ENCODE measurements at regions not wholly inside any gene's neighbourhood (a gene's known extent, or its start where the extent isn't known, plus 50 kb on each side); places are given as distances from the start of the nearest gene placed in this dataset.

GRCh38 chr6:90397929-90398674, 101.5 kb upstream of the BACH2 start:
- TF ChIP-seq POLR2AphosphoS5 (IDR thresholded peaks at IDR 0.05; ENCODE audit: low read depth, low read length) (no peak), TAF1 (IDR thresholded peaks at IDR 0.05; ENCODE audit: borderline replicate concordance, insufficient read depth, low read length) (no peak), SIN3A (IDR thresholded peaks at IDR 0.05; ENCODE audit: borderline replicate concordance, insufficient read depth, low read length) (no peak), FOXP2 (optimal IDR thresholded peaks at IDR 0.05; ENCODE audit: borderline replicate concordance, extremely low read depth, extremely low read length, insufficient read depth) (no peak)
- TF ChIP-seq, protein P1, sequence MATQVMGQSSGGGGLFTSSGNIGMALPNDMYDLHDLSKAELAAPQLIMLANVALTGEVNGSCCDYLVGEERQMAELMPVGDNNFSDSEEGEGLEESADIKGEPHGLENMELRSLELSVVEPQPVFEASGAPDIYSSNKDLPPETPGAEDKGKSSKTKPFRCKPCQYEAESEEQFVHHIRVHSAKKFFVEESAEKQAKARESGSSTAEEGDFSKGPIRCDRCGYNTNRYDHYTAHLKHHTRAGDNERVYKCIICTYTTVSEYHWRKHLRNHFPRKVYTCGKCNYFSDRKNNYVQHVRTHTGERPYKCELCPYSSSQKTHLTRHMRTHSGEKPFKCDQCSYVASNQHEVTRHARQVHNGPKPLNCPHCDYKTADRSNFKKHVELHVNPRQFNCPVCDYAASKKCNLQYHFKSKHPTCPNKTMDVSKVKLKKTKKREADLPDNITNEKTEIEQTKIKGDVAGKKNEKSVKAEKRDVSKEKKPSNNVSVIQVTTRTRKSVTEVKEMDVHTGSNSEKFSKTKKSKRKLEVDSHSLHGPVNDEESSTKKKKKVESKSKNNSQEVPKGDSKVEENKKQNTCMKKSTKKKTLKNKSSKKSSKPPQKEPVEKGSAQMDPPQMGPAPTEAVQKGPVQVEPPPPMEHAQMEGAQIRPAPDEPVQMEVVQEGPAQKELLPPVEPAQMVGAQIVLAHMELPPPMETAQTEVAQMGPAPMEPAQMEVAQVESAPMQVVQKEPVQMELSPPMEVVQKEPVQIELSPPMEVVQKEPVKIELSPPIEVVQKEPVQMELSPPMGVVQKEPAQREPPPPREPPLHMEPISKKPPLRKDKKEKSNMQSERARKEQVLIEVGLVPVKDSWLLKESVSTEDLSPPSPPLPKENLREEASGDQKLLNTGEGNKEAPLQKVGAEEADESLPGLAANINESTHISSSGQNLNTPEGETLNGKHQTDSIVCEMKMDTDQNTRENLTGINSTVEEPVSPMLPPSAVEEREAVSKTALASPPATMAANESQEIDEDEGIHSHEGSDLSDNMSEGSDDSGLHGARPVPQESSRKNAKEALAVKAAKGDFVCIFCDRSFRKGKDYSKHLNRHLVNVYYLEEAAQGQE (IDR thresholded peaks at IDR 0.05; ENCODE audit: insufficient read depth in 1 of 2, low read depth in 2 of 2, low read length in 2 of 2): no peak

DNA sequence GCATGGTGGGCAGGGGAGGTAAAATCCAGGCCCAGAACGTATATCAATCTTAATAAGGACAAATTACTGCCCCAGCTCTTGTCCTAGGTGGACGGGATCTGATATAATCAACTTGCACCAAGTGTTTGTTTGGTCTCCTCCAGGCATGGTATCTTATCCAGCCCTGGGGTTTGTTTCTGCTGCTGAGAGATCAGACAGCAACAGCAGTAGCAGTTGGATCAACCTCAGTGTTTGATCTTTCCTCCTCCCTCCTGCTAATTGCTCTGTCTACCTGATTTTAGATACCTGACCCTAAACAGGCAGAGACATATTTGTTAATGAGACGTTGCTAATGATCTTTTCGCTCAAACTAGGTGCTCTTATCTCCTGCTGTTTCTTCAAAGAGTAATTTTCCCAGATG, 100.4 kb upstream of the BACH2 start:
- TF ChIP-seq, protein P1 (IDR thresholded peaks at IDR 0.05; ENCODE audit: insufficient read depth in 1 of 2, low read depth in 2 of 2, low read length in 2 of 2): no peak
- TF ChIP-seq POLR2AphosphoS5 (IDR thresholded peaks at IDR 0.05; ENCODE audit: low read depth, low read length) (no peak), SIN3A (IDR thresholded peaks at IDR 0.05; ENCODE audit: borderline replicate concordance, insufficient read depth, low read length) (no peak), FOXP2 (optimal IDR thresholded peaks at IDR 0.05; ENCODE audit: borderline replicate concordance, extremely low read depth, extremely low read length, insufficient read depth) (no peak), TAF1 (IDR thresholded peaks at IDR 0.05; ENCODE audit: borderline replicate concordance, insufficient read depth, low read length) (no peak)

GRCh38 chr6:90393232-90393884, 96.7 kb upstream of the BACH2 start:
- TF ChIP-seq, protein P1 (IDR thresholded peaks at IDR 0.05; ENCODE audit: insufficient read depth in 1 of 2, low read depth in 2 of 2, low read length in 2 of 2): peak in 1 of 2 experiments; percentile 55; a peak in 1 of 4 replicates
- TF ChIP-seq POLR2AphosphoS5 (IDR thresholded peaks at IDR 0.05; ENCODE audit: low read depth, low read length) (0 out of 2 replicates have a peak, but pooled peaks have one; percentile 39), TAF1 (IDR thresholded peaks at IDR 0.05; ENCODE audit: borderline replicate concordance, insufficient read depth, low read length) (peak; percentile 44; the same call in 1 of the 2 replicates), FOXP2 (optimal IDR thresholded peaks at IDR 0.05; ENCODE audit: borderline replicate concordance, extremely low read depth, extremely low read length, insufficient read depth) (no peak), SIN3A (IDR thresholded peaks at IDR 0.05; ENCODE audit: borderline replicate concordance, insufficient read depth, low read length) (peak; percentile 62; the same call in 1 of the 2 replicates)

DNA sequence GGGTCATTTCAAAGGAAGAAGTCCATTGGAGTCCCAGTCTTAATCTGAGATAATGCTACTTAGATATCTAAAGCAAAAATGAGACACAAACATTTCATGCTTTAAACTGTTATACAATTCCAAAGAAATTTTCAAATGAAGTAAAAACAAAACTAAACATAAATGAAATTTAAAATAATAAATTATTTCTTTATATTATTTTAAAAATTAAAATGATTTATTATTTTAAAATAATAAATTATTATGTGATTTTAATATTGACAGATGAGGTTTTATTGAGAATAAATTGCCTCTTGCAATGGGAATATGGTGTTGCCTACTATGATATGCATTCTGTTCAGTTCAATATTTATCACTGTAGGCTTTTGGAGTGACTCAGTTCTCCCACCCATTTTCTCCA, 93.7 kb upstream of the BACH2 start:
- TF ChIP-seq TAF1 (IDR thresholded peaks at IDR 0.05; ENCODE audit: borderline replicate concordance, insufficient read depth, low read length): no peak
- TF ChIP-seq, protein P1 (IDR thresholded peaks at IDR 0.05; ENCODE audit: insufficient read depth in 1 of 2, low read depth in 2 of 2, low read length in 2 of 2): no peak
- no peak for TF ChIP-seq SIN3A (IDR thresholded peaks at IDR 0.05; ENCODE audit: borderline replicate concordance, insufficient read depth, low read length)
- no peak for TF ChIP-seq FOXP2 (optimal IDR thresholded peaks at IDR 0.05; ENCODE audit: borderline replicate concordance, extremely low read depth, extremely low read length, insufficient read depth)
- no peak for TF ChIP-seq POLR2AphosphoS5 (IDR thresholded peaks at IDR 0.05; ENCODE audit: low read depth, low read length)

All from PFSK-1 (cell line).